ENCODE measurements at regions not wholly inside any gene's neighbourhood (a gene's known extent, or its start where the extent isn't known, plus 50 kb on each side); places are given as distances from the start of the nearest gene placed in this dataset.

- H3K27me3 ChIP-seq (replicated peaks in 1 of 4; ENCODE audit: control insufficient read depth in 3 of 4, extremely low read depth in 1 of 4, insufficient read depth in 3 of 4, low read length in 3 of 4) = peaks cover 0 to 3% (median 0%) of the 10 kb centered on the region in 4 experiments; a peak in 1 of 7 replicates
- H3K4me1 ChIP-seq (replicated peaks in 1 of 4; ENCODE audit: control insufficient read depth in 3 of 4, insufficient read depth in 4 of 4, low read length in 3 of 4) = peaks cover 1 to 18% (median 11%) of the 10 kb centered on the region in 4 experiments; a peak in 6 of 7 replicates
- POLR2A ChIA-PET (ENCODE audit: partially characterized antibody) = no interaction called here
- CTCF ChIA-PET (ENCODE audit: partially characterized antibody) = interaction anchor here (0.8 to 1.5 kb wide), 7 partner anchors 16 to 254 kb away, joined by 3 read pairs; no protein-coding TSS in a partner anchor
- WGBS, 2 experiments (ENCODE audit: extremely low coverage in 1 of 2, insufficient coverage in 1 of 2, insufficient read length in 1 of 2, insufficient replicate concordance in 2 of 2, low coverage in 1 of 2, low lambda C conversion rate in 2 of 2, missing lambda C conversion rate in 1 of 2) = 79% methylated on average over 7 of the region's 7 CpGs; no CpG with 5 or more reads in 1 of the 2 experiments
- H2AK5ac ChIP-seq (ENCODE audit: low read depth, low read length) = no peak overlapping the region
- H4K20me1 ChIP-seq (replicated peaks in 1 of 2; ENCODE audit: control insufficient read depth in 1 of 2, insufficient read depth in 2 of 2, low read length in 2 of 2) = no peaks in the 10 kb centered on the region
- H3K4me3 ChIP-seq (ENCODE audit: extremely low read depth in 1 of 4, insufficient read depth in 2 of 4, low read depth in 3 of 4, low read length in 4 of 4) = no peak overlapping the region
- H2BK5ac ChIP-seq (ENCODE audit: low read depth, low read length) = no peak overlapping the region
- no peak overlapping the region for H3K18ac ChIP-seq (ENCODE audit: extremely low read depth, low read length)
- H4K91ac ChIP-seq (replicated peaks; ENCODE audit: insufficient read length, low read length) = no peak overlapping the region
- TF ChIP-seq KDM1A (IDR thresholded peaks at IDR 0.05; ENCODE audit: borderline replicate concordance, low read length) (no peak), RBBP5 (IDR thresholded peaks at IDR 0.05; ENCODE audit: borderline replicate concordance, low read depth, low read length) (no peak), JUN (IDR thresholded peaks at IDR 0.05; ENCODE audit: low read depth, low read length) (no peak), KDM5A (IDR thresholded peaks at IDR 0.05; ENCODE audit: low read length) (no peak), CBX5 (IDR thresholded peaks at IDR 0.05; ENCODE audit: low read depth, low read length) (no peak), SIN3A (conservative IDR thresholded peaks at IDR 0.05 in 1 of 2, IDR thresholded peaks at IDR 0.05 in 1 of 2; ENCODE audit: low read depth in 1 of 2, low read length in 2 of 2) (no peak)
- no peak for DNase-seq (ENCODE audit: low read depth in 1 of 2, low spot score in 2 of 2)
- no peak overlapping the region for H3K14ac ChIP-seq (ENCODE audit: insufficient read length)
- no peak overlapping the region for H3K4ac ChIP-seq (replicated peaks; ENCODE audit: insufficient read length, low read depth, low read length)
- no peak overlapping the region for H2BK20ac ChIP-seq (ENCODE audit: low read length)
- no peak for FAIRE-seq
- H3K56ac ChIP-seq (replicated peaks; ENCODE audit: insufficient read length, low read depth, low read length) = no peak overlapping the region
- H2BK120ac ChIP-seq (replicated peaks; ENCODE audit: low read depth, low read length) = no peak overlapping the region
- no peak overlapping the region for H3K4me2 ChIP-seq (ENCODE audit: insufficient read depth in 1 of 2, low read depth in 2 of 2, low read length in 2 of 2)
- H3K23ac ChIP-seq (ENCODE audit: insufficient read length) = no peak overlapping the region
- no peak overlapping the region for H4K8ac ChIP-seq (ENCODE audit: extremely low read depth, insufficient read depth, low read length)
- H3K9ac ChIP-seq (replicated peaks in 1 of 4; ENCODE audit: extremely low read depth in 1 of 4, low read depth in 3 of 4, low read length in 3 of 4) = no peak overlapping the region; a peak in 1 of 7 replicates
- H2BK12ac ChIP-seq (ENCODE audit: low read depth, low read length) = peak overlapping the region; percentile 7; the same call in 1 of the 2 replicates
- no peak overlapping the region for H2BK15ac ChIP-seq (ENCODE audit: low read length)
- no peak overlapping the region for H3K27ac ChIP-seq (ENCODE audit: low read depth, low read length)
- no peaks in the 10 kb centered on the region for H3K9me3 ChIP-seq (ENCODE audit: insufficient read depth in 2 of 2, low read depth in 1 of 2, low read length in 1 of 2)
- no peaks in the 10 kb centered on the region for H3K36me3 ChIP-seq (ENCODE audit: control insufficient read depth in 2 of 4, insufficient read depth in 4 of 4, low read length in 3 of 4)
- H4K5ac ChIP-seq (ENCODE audit: insufficient read length, low read depth, low read length) = no peak overlapping the region
- H2AFZ ChIP-seq (ENCODE audit: low read length) = no peak overlapping the region
- no peaks in the 10 kb centered on the region for H3K79me1 ChIP-seq (ENCODE audit: low read depth, low read length)
- H3K23me2 ChIP-seq (ENCODE audit: low read depth, low read length) = no peaks in the 10 kb centered on the region
- H3K79me2 ChIP-seq (ENCODE audit: control insufficient read depth in 1 of 2, insufficient read depth in 2 of 2, low read length in 2 of 2) = no peaks in the 10 kb centered on the region
Observed at GRCh38 chr9:89839952-89840351, 235.1 kb downstream of the GADD45G start.

All from H1 (cell line).